ENCODE measurements at regions not wholly inside any gene's neighbourhood (a gene's known extent, or its start where the extent isn't known, plus 50 kb on each side); places are given as distances from the start of the nearest gene placed in this dataset.
A peak's percentile ranks its signal among the peaks of the same experiment; 100 is the strongest.

DNA sequence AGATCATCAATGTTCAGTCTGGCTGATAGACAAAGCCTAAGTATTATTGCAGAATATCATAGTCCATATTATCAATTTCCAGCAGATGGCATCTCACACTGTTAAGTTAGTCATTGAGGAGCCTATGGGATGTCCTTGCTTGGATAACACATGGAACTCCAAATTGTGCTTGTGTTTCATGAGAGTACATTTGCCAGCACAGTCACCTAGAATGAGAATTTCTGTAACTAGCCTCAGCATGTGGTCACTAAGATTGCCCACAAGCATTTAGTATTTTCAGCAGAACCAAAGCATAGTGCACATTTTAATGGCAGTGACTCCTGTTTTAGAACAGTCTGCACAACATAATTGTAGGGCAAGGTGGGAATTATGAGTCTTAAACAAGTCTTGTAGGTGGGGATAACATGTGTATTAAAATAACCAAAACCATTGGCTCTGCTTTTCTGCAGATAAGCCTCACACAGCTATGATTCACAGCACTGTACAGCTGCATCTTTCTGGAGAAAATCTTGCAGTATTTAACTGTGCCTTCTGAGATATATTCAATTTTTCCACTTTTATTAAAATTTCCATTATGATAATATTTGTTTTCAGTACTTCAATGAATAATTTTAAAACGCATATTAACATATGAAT lies 882.8 kb upstream of the SOX9 start:
- TF ChIP-seq, protein P1, sequence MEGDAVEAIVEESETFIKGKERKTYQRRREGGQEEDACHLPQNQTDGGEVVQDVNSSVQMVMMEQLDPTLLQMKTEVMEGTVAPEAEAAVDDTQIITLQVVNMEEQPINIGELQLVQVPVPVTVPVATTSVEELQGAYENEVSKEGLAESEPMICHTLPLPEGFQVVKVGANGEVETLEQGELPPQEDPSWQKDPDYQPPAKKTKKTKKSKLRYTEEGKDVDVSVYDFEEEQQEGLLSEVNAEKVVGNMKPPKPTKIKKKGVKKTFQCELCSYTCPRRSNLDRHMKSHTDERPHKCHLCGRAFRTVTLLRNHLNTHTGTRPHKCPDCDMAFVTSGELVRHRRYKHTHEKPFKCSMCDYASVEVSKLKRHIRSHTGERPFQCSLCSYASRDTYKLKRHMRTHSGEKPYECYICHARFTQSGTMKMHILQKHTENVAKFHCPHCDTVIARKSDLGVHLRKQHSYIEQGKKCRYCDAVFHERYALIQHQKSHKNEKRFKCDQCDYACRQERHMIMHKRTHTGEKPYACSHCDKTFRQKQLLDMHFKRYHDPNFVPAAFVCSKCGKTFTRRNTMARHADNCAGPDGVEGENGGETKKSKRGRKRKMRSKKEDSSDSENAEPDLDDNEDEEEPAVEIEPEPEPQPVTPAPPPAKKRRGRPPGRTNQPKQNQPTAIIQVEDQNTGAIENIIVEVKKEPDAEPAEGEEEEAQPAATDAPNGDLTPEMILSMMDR (conservative IDR thresholded peaks at IDR 0.05) = peak; percentile 27
- TF ChIP-seq ZFX (IDR thresholded peaks at IDR 0.05) = no peak
